ENCODE measurements at regions not wholly inside any gene's neighbourhood (a gene's known extent, or its start where the extent isn't known, plus 50 kb on each side); places are given as distances from the start of the nearest gene placed in this dataset.

- TF ChIP-seq CTCF (IDR thresholded peaks at IDR 0.05), result no peak
- DNase-seq (ENCODE audit: low spot score), result no peak
- no peaks in the 10 kb centered on the region for H3K27me3 Mint-ChIP-seq (ENCODE audit: low read depth)
- H3K4me3 Mint-ChIP-seq (ENCODE audit: unreplicated experiment), result no peak overlapping the region
- peaks cover 26% of the 10 kb centered on the region for H3K4me1 Mint-ChIP-seq (ENCODE audit: low read depth)
- H3K27ac Mint-ChIP-seq (ENCODE audit: unreplicated experiment), result no peak overlapping the region
- peaks cover 14% of the 10 kb centered on the region for H3K9me3 Mint-ChIP-seq (ENCODE audit: low read depth)
- H3K36me3 Mint-ChIP-seq (ENCODE audit: low read depth), result peaks cover 1% of the 10 kb centered on the region
Measured at GRCh38 chr1:218742467-218743262, 397.5 kb downstream of the TGFB2 start.

- Mint-ChIP-seq H3K4me1 (ENCODE audit: low read depth) (peaks cover 21% of the 10 kb centered on the region), H3K4me3 (ENCODE audit: unreplicated experiment) (no peak overlapping the region), H3K27ac (ENCODE audit: unreplicated experiment) (no peak overlapping the region), H3K27me3 (ENCODE audit: low read depth) (no peaks in the 10 kb centered on the region), H3K36me3 (ENCODE audit: low read depth) (peaks cover 1% of the 10 kb centered on the region), H3K9me3 (ENCODE audit: low read depth) (peaks cover 24% of the 10 kb centered on the region)
- DNase-seq (ENCODE audit: low spot score), result no peak
- TF ChIP-seq CTCF (IDR thresholded peaks at IDR 0.05), result no peak
Measured at GRCh38 chr1:218743861-218744505, 398.8 kb downstream of the TGFB2 start.

- H3K27me3 Mint-ChIP-seq (ENCODE audit: low read depth), result no peaks in the 10 kb centered on the region
- H3K9me3 Mint-ChIP-seq (ENCODE audit: low read depth), result peaks cover 24% of the 10 kb centered on the region
- peaks cover 1% of the 10 kb centered on the region for H3K36me3 Mint-ChIP-seq (ENCODE audit: low read depth)
- H3K27ac Mint-ChIP-seq (ENCODE audit: unreplicated experiment), result no peak overlapping the region
- no peak for TF ChIP-seq CTCF (IDR thresholded peaks at IDR 0.05)
- no peaks in the 10 kb centered on the region for H3K4me1 Mint-ChIP-seq (ENCODE audit: low read depth)
- no peak overlapping the region for H3K4me3 Mint-ChIP-seq (ENCODE audit: unreplicated experiment)
- DNase-seq (ENCODE audit: low spot score), result no peak
Measured at GRCh38 chr1:218748071-218748470, 402.9 kb downstream of the TGFB2 start.

GRCh38 chr1:218750216-218750970 lies 405.3 kb downstream of the TGFB2 start:
- DNase-seq (ENCODE audit: low spot score), result no peak
- Mint-ChIP-seq H3K36me3 (ENCODE audit: low read depth) (no peaks in the 10 kb centered on the region), H3K27me3 (ENCODE audit: low read depth) (no peaks in the 10 kb centered on the region), H3K4me1 (ENCODE audit: low read depth) (no peaks in the 10 kb centered on the region), H3K9me3 (ENCODE audit: low read depth) (peaks cover 18% of the 10 kb centered on the region), H3K27ac (ENCODE audit: unreplicated experiment) (no peak overlapping the region), H3K4me3 (ENCODE audit: unreplicated experiment) (no peak overlapping the region)
- TF ChIP-seq CTCF (IDR thresholded peaks at IDR 0.05), result no peak

Measured in chondrocyte (in vitro differentiated cells).